Glomerular endothelial cell (primary cell): ENCODE measurements at regions not wholly inside any gene's neighbourhood (a gene's known extent, or its start where the extent isn't known, plus 50 kb on each side); places are given as distances from the start of the nearest gene placed in this dataset.
"Not testable (repeated sequence)": the region's sequence is repeated elsewhere in the genome, so short reads cannot be mapped to it uniquely, and the experiment has no call there.

ENCODE experiments used
- DNase-seq: peaks from one replicate; pipeline ENCODE4 v3.0.0-alpha.2; 2011; ENCODE audit warnings: low read depth, low spot score; ENCODE audit errors: extremely low read depth

DNA sequence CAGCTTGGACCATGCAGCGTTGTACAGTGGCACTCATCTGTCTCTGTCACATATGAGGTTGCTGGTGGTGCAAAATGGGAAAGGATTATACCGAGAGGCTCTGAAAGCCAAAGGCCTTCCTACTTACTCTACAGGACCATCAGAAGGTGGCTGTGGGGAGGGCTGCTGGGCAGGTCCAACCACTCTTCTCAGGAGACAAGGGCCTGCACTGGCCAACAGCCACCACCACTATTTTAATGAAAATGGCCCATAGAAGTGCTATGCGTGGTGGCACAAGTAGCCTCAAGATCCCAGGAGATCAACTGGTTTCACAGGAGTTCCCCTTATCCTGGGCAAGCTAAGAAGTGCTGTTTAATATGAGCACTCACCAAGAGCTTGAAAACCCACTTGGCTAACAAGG lies 52.3 kb downstream of the MRPL57 start:
- no peak for DNase-seq

DNA sequence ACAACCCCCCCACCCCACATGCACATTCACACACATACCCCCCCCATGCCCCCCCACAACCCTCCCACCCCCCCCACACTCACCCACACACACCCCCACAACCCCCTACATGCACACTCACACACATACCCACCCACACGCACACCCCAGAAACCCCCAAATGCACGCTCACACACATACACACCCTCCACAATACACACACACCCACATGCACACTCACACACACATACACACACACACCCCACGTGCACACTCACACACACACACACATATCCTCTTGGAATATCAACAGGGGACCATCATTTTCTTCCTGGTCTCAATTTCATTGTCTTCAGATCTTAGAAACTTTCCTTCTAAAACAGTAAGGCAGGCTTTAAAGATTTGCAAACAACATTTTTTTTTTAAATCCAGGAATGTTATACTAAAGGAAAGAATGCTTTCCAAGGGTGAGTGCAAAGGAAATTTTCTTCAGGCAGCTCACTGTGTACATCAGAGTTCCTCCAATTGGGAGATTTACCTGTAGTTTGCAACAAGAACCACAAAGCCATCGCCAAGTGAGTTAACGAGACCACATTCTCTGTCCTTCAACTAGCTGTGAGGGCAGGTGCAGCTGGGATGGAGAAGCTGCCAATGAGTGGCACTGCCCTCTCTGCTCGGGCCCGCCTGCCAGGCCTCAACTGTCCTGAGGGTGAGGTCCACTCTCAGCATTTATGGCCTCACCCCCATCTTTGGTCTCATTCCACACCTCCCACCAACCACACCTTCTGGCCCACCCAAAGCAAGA lies 53.0 kb downstream of the MRPL57 start:
- no peak for DNase-seq

- no peak for DNase-seq
These were observed 54.1 kb downstream of the MRPL57 start for GRCh38 chr13:21230516-21230915.

DNA sequence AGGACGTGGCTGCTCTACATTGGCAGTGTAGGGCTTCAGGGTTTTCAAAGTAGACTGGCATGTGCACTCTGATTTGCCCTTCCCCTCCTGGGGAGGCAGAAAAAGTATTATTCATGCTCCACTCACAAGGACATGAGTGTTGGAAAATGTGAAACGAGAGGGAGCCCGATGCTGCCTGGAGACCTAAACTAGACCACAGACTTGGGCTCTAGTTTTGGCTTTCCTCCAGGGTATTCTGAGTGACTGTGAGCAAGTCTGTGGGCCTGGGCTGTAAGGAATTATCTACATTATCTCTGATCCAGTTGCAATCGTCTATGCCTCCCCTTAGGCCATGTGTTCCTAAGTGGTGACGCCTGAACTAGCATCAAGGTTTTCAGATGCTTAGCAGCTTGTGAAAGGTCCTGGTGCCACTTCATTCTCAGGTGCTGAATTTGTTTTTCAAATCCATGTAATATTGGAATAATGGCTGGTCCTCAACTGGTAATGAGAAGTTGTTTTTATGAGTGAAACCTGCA lies 55.0 kb downstream of the MRPL57 start:
- no peak for DNase-seq

GRCh38 chr13:21232196-21232595 lies 55.7 kb downstream of the MRPL57 start:
- DNase-seq, result no peak

GRCh38 chr13:21232599-21232998 lies 56.1 kb downstream of the MRPL57 start:
- no peak for DNase-seq

DNA sequence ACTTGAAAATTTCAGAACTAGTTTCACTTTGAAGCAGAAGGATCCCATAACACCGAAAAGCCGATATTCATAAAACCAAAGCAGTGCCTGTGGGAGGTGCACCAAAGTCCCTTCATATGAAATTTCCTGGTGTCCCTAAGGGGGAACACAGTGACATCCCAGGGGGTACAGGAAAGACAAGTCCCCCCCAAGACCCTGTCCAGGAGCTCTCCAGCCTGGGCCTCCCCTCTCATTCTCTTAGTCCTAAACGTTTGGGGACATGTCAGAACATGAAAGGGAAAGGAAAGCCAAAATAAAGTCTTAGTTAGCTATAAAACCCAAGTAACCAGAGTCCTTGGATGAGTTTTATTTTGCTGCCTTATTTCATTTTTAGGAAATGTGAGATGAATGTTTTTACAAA lies 56.6 kb downstream of the MRPL57 start:
- DNase-seq, result no peak

DNA sequence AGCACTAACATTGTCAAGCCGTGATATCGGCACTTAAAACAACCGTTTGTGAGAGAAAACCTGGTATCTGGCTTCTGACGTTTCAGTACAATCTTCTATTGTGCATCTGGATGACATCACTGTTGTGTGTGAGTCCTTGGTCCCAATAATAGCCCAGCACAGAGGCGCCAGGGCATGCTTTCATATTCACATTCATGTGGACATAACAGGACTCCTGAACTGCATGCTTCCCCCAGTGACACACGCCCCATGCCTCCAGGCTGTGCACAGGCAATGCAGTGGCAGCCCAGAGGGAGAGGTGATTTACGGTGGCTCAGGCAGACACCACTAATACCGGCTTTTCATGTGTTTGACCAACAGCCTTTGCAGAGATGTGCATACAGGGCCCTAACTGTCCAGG lies 58.1 kb downstream of the MRPL57 start:
- DNase-seq, result no peak

GRCh38 chr13:21235174-21235573 lies 58.7 kb downstream of the MRPL57 start:
- DNase-seq, result no peak

- DNase-seq, result no peak
These were observed 60.6 kb downstream of the MRPL57 start for GRCh38 chr13:21237081-21237480.

DNA sequence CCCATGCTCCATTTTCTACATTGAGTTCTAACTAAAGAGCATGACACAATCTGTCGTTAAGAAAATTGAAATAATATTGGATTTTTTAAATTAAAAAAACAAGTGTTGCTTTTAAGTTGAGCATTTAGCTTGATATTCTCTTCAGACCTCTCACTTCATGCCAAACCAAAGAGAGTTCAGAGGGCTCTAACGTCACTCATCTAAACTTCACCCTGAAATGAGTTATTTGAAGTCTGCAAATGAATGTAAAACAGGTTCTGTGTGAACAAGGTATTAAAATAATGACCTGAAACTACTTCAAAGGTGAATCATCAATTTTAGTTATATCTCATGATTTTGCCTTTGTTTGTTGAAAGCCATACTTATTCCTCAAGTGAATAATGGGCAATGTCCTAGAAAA lies 61.8 kb downstream of the MRPL57 start:
- no peak for DNase-seq

DNA sequence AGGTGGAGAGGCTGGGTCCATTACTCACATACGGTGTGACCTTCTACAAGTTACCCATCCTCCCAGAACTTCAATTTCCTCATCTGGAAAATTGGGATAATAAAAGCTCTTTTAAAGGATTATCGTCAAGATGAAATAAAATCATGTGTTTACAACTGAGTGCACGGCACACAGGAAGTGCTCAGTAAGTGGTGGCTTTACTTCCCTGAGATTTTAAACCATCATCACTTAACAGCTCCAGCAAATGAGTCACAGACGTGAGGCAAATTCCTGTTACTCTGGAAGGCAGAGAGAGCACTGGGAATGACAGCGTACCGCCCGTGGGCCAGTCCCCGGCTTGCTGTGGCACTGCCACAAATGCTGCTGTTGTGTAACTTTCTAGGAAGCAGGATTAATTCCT lies 64.1 kb downstream of the MRPL57 start:
- no peak for DNase-seq

- no peak for DNase-seq
These were observed 65.8 kb downstream of the MRPL57 start for GRCh38 chr13:21242236-21242635.

DNA sequence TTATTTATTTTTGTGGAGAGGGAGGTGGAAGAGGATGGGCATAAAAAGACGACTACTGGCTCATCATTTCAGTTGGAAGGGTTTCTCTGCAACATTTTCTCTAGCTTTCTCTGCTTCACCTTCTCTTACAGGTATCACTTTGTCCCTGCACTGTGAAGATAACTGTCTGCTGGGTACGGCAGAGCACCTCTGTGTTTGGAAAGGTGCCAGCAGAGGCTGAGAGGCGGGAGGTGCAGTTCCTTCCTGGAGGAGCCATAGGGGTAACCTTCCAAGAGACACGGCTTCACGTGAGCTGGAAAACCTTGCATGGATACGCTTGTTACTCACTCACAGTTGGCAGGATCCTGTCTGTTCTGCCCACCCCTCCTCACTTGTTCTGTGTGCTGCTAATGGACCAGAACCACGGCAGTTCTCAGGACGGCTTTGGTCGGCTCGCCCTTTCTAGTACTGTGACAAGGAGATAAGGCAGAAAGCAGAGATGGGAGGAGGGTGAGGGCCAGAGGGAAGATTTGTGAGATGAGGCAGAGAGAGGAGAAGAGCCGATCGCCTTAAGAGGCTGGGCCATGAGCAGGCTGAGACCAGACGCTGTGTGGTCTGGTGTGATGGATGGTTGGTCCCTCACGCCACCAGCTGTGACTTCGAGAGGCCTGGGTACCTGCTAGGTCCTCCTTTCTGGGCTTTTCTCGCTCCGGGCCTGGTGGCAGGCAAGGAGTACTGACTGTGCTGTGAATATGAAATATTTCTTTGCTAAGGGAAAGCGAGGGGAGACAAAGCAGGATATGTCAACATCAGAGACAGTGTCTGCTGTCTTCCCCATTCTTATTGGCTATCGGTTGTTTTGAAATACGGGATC lies 66.8 kb downstream of the MRPL57 start:
- DNase-seq, result no peak

DNA sequence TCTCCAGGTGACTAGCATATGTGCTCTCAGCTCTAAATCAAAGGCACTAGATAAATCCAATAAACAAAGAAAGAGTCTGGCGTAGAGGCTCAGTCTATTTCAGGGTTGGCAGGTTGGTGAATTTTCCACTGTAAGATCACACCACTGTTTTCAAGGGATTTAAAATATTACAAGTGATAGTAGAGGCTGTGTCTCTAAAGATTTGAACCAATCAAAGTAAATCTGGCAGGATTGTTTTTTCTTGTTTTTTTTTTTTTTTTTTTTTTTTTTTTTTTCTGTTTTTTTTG lies 67.4 kb downstream of the MRPL57 start:
- not testable (repeated sequence) for DNase-seq

DNA sequence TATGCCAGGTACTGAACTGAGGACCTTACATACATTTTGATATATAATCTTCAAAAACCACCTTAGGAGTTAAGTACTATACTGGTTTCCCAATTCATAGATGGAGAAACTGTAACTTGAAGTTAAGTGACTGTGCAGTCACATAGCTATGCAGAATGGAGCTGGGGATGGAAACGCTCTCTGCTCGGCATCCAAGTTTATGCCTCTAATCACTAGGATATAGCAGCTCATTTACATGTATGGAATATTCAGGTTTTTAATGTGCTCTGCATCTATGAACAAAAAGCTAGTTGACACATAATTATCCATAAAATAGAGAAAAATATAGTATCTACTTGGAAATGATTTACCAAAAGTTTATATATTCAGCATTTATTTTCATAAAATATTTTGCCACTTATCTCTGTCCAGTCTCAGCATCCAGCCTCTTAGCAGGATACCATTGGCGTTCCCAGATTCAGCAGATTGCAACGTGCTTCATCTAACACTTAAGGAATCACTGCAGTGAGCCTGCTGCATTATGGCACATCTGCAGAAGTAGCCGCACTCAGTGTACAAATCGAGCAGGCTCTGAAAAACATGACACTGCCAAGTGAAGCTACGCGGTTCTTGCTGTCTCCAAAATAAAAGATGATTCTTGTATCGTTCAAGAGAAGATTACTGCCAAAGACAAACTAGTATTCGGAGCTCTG lies 70.4 kb downstream of the MRPL57 start:
- no peak for DNase-seq

- no peak for DNase-seq
These were observed 79.9 kb downstream of the MRPL57 start for GRCh38 chr13:21256351-21256761.

DNA sequence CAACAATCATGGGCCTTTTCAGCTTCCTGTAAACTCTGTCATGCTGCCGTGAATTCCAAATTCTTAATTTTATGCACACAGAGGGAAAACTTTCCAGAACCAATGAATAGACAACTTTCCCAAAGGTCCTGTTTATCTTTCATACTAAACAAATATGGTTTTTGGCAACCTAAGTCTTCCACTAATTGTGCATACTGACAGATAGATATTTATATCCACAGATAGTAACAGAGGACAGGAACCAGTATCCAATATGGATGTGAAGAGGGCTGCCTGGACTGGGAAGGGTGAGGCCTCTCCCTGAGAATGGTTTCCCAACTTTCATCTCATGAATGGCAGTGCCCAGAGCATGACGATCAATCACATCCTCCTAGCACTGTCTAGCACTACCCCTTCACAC lies 80.4 kb downstream of the MRPL57 start:
- DNase-seq, result no peak

- no peak for DNase-seq
These were observed 83.4 kb downstream of the MRPL57 start for GRCh38 chr13:21259571-21260455.

DNA sequence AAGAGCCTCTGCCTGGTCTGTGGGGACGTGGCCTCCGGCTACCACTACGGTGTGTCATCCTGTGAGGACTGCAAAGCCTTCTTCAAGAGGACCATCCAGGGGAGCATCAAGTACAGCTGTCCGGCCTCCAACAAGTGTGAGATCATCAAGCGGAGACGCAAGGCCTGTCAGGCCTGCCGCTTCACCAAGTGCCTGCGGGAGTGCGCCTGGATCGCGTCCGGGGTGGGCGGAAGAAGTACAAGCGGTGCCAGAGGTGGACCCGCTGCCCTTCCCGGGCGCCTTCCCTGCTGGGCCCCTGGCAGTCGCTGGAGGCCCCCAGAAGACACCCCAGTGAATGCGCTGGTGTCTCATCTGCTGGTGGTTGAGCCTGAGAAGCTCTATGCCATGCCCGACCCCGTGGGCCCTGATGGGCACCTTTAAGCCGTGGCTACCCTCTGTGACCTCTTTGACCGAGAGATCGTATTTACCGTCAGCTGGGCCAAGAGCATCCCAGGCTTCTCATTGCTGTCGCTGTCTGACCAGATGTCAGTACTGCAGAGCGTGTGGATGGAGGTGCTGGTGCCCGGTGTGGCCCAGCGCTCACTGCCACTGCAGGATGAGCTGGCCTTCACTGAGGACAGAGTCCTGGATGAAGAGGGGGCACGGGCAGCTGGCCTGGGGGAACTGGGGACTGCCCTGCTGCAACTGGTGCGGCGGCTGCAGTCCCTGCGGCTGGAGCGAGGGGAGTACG lies 84.3 kb downstream of the MRPL57 start:
- DNase-seq, result not testable (repeated sequence)
